Endodermal cell (in vitro differentiated cells): ENCODE measurements at regions not wholly inside any gene's neighbourhood (a gene's known extent, or its start where the extent isn't known, plus 50 kb on each side); places are given as distances from the start of the nearest gene placed in this dataset.

Experiments
- DNase-seq: peaks from one replicate; pipeline ENCODE4 v3.0.0-alpha.2; 2017
- H3K27ac ChIP-seq: 2 replicates; pipeline ENCODE4 v1.5.1; 2013; ENCODE audit warnings: mild to moderate bottlenecking, low read depth, low read length, moderate library complexity
- H3K27me3 ChIP-seq: 2 replicates; pipeline ENCODE4 v1.6.1; 2013; ENCODE audit warnings: mild to moderate bottlenecking, low read length, moderate library complexity; ENCODE audit not compliant: insufficient read depth, control insufficient read depth, poor library complexity, severe bottlenecking
- H3K36me3 ChIP-seq: 2 replicates; pipeline ENCODE4 v1.7.0; 2013; ENCODE audit warnings: mild to moderate bottlenecking, low read length, moderate library complexity; ENCODE audit not compliant: control insufficient read depth, insufficient read depth
- H3K4me1 ChIP-seq: one replicate; pipeline ENCODE4 v1.7.0; 2013; ENCODE audit warnings: low read length; ENCODE audit not compliant: control insufficient read depth, insufficient read depth
- H3K4me3 ChIP-seq: 2 replicates; pipeline ENCODE4 v1.5.1; 2013; ENCODE audit warnings: mild to moderate bottlenecking, low read length, moderate library complexity
- H3K9ac ChIP-seq: 2 replicates; pipeline ENCODE4 v1.6.1; 2013; ENCODE audit warnings: mild to moderate bottlenecking, low read length, moderate library complexity; ENCODE audit not compliant: poor library complexity, severe bottlenecking; ENCODE audit errors: extremely low read depth
- H3K9me3 ChIP-seq: 2 replicates; pipeline ENCODE4 v1.6.1; 2013; ENCODE audit warnings: mild to moderate bottlenecking, low read length, moderate library complexity; ENCODE audit not compliant: control insufficient read depth
- H3K27ac Mint-ChIP-seq: 2 replicates; pipeline ENCODE4 v1.8.0; 2020; ENCODE audit warnings: mixed read lengths
- H3K27me3 Mint-ChIP-seq: 2 replicates; pipeline ENCODE4 v1.8.0; 2021; ENCODE audit warnings: mild to moderate bottlenecking, mixed read lengths; ENCODE audit not compliant: insufficient read depth
- H3K36me3 Mint-ChIP-seq: 2 replicates; pipeline ENCODE4 v1.8.0; 2020; ENCODE audit warnings: low read depth, mixed read lengths
- H3K4me1 Mint-ChIP-seq: 2 replicates; pipeline ENCODE4 v1.8.0; 2020; ENCODE audit warnings: mixed read lengths
- H3K4me3 Mint-ChIP-seq: 2 replicates; pipeline ENCODE4 v1.8.0; 2020; ENCODE audit warnings: mild to moderate bottlenecking, moderate library complexity, mixed read lengths
- H3K9me3 Mint-ChIP-seq: 2 replicates; pipeline ENCODE4 v1.8.0; 2020; ENCODE audit warnings: mild to moderate bottlenecking, mixed read lengths
- CTCF ChIP-seq: fragments of 200-600 bp; sonication (generic); conservative IDR thresholded peaks from 2 replicates; pipeline ENCODE4 v1.5.0; 2021; ENCODE audit warnings: antibody characterized with exemption, mild to moderate bottlenecking
- WGBS, 2 experiments: methylation state at CpG; one replicate each; pipeline versions ENCODE4 v1.1.5 to v1.1.7; 2013; ENCODE audit warnings: missing lambda C conversion rate in 2 of 2, mixed read lengths in 1 of 2; ENCODE audit not compliant: insufficient coverage in 1 of 2, insufficient read length in 1 of 2; 5-methylcytosine and 5-hydroxymethylcytosine counted together

DNA sequence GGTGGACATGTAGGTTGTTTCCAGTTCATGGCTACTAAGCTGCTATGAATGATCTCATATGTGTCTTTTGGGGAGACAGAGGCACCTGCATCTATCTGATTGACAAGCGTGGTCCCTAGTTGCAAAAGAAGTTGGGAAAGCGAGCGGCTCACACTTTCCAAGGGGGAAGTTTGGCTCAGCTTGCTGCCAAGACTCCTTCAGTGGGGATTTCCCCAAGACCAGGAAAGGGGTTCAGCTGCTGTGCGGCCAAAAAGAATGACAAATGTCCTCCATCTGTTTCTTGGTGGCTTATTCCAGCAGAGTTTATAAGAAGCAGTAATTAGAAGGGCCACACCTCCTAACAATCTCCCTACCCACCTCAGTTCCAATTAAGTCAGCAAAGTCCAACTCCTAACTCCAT, 128.5 kb upstream of the GALNT2 start:
- Histone ChIP-seq H3K27ac (no peak overlapping the region), H3K36me3 (no peaks in the 10 kb centered on the region), H3K9me3 (no peaks in the 10 kb centered on the region), H3K9ac (no peak overlapping the region), H3K4me1 (no peaks in the 10 kb centered on the region), H3K27me3 (no peaks in the 10 kb centered on the region), H3K4me3 (no peak overlapping the region)
- Mint-ChIP-seq H3K4me3 (no peak overlapping the region), H3K36me3 (no peaks in the 10 kb centered on the region), H3K27me3 (peaks cover 3% of the 10 kb centered on the region), H3K9me3 (peaks cover under 1% of the 10 kb centered on the region), H3K4me1 (peaks cover 8% of the 10 kb centered on the region), H3K27ac (no peak overlapping the region)
- no peak for TF ChIP-seq CTCF
- WGBS, 2 experiments, result 94% methylated on average over 3 to 4 of the region's 4 CpGs
- DNase-seq, result no peak

DNA sequence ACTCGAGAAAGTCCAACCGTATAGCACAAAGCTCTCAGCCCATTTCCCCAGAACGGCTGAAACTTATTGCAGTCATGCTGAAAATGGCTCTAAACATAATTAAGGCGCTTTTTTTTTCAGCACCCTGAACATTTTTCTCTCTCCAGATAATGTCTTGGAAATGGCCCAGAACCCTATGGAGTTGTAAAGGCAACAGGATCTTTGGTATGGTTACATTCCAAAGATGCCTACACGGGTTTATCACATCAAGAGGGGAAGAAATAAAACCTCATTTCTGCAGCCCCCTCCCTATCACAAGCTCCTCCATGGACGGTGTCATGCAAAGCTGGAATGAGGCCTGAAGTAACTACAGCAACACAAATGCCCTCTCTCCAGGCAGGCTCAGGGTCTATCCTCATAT, 126.4 kb upstream of the GALNT2 start:
- Mint-ChIP-seq H3K4me1 (peaks cover 8% of the 10 kb centered on the region), H3K36me3 (no peaks in the 10 kb centered on the region), H3K9me3 (no peaks in the 10 kb centered on the region), H3K4me3 (no peak overlapping the region), H3K27me3 (peaks cover 9% of the 10 kb centered on the region), H3K27ac (no peak overlapping the region)
- no peak for DNase-seq
- TF ChIP-seq CTCF, result no peak
- H3K4me3 ChIP-seq, result no peak overlapping the region
- 91 to 100% methylated on average over 3 to 6 of the region's 6 CpGs for WGBS, 2 experiments
- no peaks in the 10 kb centered on the region for H3K9me3 ChIP-seq
- H3K27me3 ChIP-seq, result no peaks in the 10 kb centered on the region
- H3K4me1 ChIP-seq, result no peaks in the 10 kb centered on the region
- no peaks in the 10 kb centered on the region for H3K36me3 ChIP-seq
- no peak overlapping the region for H3K9ac ChIP-seq
- H3K27ac ChIP-seq, result no peak overlapping the region

DNA sequence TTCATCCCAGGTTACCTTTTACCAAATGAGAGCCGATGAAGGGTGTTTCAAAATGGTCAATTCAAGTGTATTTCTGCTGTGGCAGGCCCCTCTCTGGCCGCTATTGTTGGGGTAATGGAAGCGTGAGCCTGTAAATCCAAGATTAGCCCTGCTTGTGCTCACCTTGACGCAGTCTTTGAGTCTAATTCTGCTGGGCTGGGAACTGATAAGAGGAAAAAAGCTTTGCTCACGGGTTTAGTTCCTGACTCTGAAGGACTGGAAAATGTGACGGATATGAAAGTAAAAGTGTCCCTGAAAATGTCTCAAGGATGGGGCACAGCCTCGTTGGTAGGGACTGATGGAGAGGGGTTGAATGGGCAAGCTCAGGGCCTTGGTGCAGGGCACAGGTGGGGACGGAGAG, 125.9 kb upstream of the GALNT2 start:
- H3K36me3 Mint-ChIP-seq, result no peaks in the 10 kb centered on the region
- no peak for DNase-seq
- no peak overlapping the region for H3K27ac Mint-ChIP-seq
- Histone ChIP-seq H3K27me3 (no peaks in the 10 kb centered on the region), H3K9ac (no peak overlapping the region), H3K4me3 (no peak overlapping the region), H3K27ac (no peak overlapping the region), H3K9me3 (no peaks in the 10 kb centered on the region), H3K4me1 (no peaks in the 10 kb centered on the region), H3K36me3 (no peaks in the 10 kb centered on the region)
- no peaks in the 10 kb centered on the region for H3K9me3 Mint-ChIP-seq
- WGBS, 2 experiments, result 88 to 92% methylated on average over 8 of the region's 8 CpGs
- peaks cover 9% of the 10 kb centered on the region for H3K27me3 Mint-ChIP-seq
- no peak for TF ChIP-seq CTCF
- H3K4me1 Mint-ChIP-seq, result peaks cover 8% of the 10 kb centered on the region
- H3K4me3 Mint-ChIP-seq, result no peak overlapping the region
